GM19467 (cell line): ENCODE measurements at regions not wholly inside any gene's neighbourhood (a gene's known extent, or its start where the extent isn't known, plus 50 kb on each side); places are given as distances from the start of the nearest gene placed in this dataset.
"Not testable (repeated sequence)": the region's sequence is repeated elsewhere in the genome, so short reads cannot be mapped to it uniquely, and the experiment has no call there.

Source experiments
- ATAC-seq: cut with Tn5 transposase; IDR thresholded peaks from one replicate; pipeline ENCODE4 v1.9.1; 2021; ENCODE audit warnings: mild to moderate bottlenecking, moderate library complexity; ENCODE audit not compliant: unreplicated experiment

GRCh38 chr15:81781395-81781794, 264.4 kb downstream of the MEX3B start:
- ATAC-seq = no peak

DNA sequence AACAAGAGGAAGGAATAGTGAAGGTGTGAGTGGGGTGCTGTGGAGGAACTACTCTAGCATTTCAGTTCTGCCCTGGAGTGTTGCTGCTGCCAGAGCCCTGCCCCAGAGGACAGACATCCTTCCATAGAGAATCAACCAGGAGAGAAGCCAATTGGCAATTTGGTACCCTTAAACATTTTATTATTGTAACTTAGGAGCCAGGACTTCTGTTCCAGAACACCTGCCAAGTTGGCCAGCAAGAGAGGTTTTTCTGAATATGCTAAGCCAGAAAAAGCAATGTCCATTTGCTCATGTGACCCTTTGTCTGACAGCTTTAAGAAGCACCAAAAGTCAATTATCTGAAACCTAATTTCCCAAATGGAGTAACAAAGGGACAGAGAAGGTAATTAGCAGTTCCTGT, 264.9 kb downstream of the MEX3B start:
- ATAC-seq = no peak

DNA sequence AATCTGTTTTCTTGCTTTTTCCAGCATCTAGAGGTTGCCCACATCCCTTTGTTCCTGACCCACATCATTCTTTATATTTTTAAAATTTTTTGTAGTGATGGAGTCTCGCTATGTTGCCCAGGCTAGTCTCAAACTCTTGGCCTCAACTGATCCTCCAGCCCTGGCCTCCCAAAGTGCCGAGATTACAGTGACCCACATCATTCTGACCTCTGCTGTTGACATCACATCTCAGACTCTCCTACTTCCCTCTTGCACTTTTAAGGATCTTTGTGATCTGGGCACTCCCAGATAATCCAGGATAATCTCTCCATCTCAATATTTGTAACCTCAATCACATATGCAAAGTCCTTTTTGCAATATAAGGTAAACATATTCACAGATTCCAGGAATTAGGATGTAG, 266.6 kb downstream of the MEX3B start:
- ATAC-seq = no peak

DNA sequence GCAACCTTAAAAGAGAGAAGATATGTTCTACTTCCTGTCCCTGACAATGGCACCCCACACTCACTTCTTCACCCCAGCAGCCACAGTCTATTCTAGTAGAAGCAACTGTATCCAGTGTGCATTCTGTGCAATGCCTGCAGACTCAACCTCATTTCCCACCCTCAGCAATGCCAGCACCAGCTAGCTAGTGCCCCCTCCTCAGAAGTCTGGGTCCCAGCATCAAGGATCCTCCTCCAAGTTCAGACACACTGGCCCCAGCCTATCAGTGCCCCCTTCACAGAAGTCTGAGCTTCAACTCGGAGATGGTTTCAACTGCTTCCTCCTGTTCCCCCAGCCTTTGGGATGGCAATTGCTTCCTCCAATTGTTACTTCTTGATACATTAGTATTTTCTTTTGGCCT, 268.3 kb downstream of the MEX3B start:
- no peak for ATAC-seq

GRCh38 chr15:81776976-81777375, 268.8 kb downstream of the MEX3B start:
- no peak for ATAC-seq

DNA sequence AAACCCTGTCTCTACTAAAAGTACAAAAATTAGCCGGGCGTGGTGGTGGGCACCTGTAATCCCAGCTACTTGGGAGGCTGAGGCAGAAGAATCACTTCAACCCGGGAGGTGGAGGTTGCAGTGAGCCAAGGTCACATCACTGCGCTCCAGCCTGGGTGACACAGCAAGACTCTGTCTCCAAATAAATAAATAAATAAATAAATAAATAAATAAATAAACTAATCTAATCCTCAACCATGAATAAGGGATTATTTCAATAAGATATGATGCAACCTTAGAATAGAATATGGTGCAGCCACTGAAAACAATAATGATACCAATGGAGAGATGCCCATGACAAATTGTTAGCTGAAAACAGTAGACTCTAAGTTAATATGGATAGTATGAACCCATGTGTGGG, 270.0 kb downstream of the MEX3B start:
- ATAC-seq = not testable (repeated sequence)

- ATAC-seq = no peak
These were observed 271.5 kb downstream of the MEX3B start for GRCh38 chr15:81774309-81774708.

DNA sequence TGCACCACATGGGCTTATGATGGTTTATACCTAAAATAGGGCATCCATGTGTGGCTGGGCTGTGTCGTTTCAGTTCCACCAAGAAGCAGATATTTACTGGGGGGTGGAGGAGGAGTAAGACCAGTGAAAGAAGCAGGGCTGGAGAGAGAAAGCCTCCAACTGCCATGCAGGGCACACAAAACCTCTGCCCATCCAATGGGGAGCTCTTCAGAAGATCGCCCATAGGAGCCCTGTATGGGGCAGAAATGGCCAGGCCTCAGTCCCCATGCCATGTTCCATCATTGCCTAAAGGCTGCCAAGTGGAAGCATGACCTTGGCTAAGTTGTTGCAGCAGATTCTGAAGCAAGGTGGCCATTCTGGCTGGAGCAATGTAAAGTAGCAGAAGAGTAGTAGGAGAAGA, 277.0 kb downstream of the MEX3B start:
- ATAC-seq = no peak

DNA sequence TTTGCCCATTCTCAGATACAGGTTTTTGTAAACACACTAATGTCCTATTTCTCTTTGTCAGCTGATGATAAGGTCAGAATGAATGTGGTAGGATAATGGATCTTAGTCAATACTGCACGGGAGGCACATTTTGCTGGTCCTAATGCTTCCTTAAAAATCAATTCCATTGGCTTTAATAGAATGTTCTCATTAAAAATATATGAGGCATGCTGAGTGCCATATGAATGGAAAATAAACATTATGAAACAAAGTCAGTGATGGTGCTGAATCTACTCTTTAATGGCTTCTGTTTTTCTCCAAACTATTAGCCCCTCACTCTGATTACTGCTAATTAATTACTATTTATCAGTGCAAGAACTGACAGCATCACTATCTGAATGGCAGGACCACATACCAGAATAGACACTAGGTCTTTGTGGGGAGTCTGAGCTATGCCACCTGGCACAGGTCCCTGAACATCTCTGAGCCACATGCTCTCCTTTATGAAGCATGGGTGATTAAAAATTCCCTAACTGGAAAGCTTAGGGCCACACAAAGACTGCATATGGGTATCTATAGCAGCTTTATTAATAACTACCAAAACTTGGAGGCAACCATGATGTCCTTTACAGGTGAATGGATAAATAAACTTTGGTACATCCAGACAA, 278.9 kb downstream of the MEX3B start:
- ATAC-seq = no peak

GRCh38 chr15:81765816-81766215, 280.0 kb downstream of the MEX3B start:
- no peak for ATAC-seq

- ATAC-seq = no peak
These were observed 282.5 kb downstream of the MEX3B start for GRCh38 chr15:81763304-81763703.

DNA sequence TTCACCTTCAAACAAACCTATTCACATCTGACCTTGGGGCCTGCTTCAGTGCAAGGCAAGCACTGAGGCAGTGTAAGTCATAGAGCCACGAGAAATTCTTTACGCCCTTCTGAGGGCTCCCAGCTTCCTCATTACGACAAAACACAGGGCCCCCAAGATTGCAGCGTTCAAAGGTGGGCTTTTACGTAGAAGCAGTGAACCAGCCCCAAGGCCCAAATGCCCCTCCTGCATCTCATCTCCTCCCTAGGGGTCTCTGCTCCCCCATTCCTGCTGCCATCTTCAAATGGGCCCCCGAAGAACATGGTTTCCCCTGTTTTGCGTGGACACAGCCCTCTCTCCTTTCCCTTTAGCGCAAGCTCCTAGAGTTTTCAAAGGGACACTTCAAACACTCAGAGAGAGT, 285.1 kb downstream of the MEX3B start:
- ATAC-seq = no peak

GRCh38 chr15:81758818-81759284, 287.0 kb downstream of the MEX3B start:
- no peak for ATAC-seq

DNA sequence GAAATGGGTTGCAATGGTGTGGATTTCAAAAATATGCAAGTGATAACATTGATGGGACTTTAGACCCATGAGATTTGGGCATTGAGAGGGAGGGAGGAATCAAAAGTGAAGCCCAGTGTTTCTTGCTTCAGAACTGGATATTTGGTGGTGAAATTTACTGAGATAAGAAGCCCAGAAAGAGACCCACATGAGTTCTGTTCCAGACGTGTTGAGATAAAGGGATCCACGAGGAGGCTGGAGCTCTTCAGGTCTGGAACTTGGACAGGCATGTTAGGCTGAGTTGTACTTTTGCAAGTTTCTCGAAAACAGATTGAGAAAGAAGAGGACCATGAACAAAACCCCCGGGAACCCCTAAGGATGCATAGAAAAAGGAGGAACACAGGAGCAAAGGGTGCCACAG, 290.2 kb downstream of the MEX3B start:
- no peak for ATAC-seq

DNA sequence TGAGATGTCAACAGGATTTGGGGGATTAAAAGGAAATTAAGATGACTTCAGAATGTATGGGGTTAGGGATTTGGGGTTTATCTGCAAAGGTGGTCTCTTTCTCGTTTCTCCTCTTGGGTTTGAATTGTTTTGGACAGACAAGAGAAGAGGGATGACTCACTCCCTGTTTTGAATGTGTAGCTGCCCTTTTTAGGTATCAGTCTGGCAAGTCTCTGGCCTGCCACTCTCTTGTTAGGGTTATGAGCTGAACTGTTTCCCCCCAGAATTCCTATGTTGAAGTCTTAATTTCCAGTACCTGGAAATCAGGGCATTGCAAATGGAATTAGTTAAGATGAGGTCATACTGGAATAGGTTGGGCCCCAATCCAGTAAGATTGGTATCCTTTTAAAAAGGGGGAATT, 291.7 kb downstream of the MEX3B start:
- ATAC-seq = no peak

DNA sequence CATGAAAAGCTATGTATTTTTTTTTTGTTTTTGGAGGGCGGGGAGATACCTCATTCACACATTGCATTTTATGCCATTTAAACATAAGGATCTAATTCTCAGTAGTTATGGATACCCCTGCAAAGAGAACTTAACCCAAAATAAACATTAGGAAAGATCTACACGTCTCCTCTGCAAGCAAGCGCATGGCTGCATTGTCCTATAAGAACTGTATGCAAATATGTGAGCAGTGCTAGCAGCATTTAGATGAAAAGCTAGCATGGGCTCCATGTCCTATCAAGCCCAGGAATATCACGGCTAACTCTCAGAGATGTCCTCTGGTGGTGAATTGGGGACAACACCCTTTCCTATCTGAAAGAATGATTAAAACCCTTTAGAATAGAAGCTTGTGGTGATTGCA, 292.8 kb downstream of the MEX3B start:
- ATAC-seq = no peak

GRCh38 chr15:81752546-81752942, 293.3 kb downstream of the MEX3B start:
- ATAC-seq = no peak

DNA sequence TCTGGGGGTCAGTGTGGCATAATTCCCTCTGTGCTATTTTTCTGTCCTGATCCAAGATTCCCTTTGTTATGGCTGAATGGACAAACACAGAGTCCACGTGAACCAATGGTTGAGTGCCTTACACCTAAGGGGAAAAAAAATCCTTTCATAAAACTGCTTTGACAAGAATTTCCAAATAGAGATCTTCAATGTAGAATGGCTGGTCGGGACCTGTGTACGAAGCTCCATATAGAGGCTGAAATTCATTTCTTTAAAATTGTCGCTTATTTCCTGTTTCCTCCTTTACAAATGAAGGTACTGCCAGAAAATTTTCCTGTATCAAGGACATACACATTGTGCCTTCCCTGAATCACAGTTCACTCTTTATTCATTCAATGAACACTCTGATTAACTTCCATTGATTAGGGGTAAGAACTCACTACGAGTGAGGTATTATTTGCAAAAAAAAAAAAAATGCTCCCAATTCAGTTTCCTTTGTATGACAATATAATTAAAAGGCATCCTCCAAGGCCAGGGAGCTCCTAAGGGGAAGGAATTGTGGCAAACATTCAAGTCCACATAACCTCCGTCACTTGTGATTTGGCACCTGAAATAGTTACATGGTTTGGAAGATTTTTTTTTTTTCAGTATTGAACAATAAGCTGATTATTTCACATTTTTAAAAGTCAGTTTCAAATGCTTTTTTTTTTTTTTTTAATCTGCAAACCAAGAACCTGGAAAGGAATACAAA, 293.8 kb downstream of the MEX3B start:
- ATAC-seq = no peak

GRCh38 chr15:81751256-81751655, 294.6 kb downstream of the MEX3B start:
- ATAC-seq = no peak

DNA sequence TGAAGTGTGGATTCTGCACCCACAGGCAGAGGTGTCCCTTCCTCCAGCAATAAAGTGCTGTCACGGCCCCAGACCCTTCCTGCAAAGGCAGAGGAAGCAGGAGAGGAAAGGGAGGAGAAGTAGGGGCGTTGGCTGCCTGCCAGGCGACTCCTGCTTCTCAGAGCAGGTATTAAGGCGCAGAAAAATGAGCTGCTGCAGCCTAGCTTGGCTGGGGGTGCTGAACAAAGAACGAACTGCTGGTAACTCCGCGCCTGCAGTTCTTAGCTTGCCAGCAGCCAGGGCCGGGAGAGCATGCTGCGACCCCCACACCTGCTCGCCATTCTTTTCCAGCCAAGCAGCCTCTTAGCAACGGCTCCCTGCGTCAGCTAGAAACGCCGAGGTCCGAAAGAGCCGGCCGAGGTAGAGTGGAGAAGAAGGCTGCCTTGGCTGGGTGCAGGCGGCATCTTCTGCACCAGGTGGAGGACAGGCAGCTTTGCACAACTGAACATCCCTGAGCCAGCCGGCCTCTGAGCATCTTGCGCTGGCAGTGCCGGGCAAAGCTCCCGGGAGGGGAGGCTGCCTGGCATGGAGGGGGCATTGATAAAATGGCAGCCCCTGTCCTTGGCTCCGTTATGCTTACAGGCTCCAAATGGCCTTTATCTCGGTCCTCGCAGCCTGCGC, 296.0 kb downstream of the MEX3B start:
- no peak for ATAC-seq

GRCh38 chr15:81747482-81747881, 298.3 kb downstream of the MEX3B start:
- no peak for ATAC-seq

DNA sequence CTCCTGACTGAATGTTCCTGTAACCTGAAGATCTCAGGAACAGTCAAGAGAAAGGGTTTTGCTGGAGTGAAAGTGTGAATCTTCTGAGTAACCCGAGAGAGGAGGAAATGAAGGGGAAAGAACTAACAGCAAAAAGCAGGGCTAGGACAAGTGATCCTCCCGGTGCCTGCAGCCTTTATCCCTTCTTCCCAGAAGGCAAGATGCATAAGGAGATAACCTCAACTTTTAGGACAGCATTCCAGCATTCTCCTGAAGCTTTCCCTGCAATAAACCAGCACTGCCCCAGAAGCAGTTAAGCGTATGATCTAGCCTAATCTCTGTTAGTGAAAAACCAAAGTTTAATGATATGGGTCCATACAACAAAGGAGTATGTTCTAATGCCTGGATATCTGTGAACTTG, 298.8 kb downstream of the MEX3B start:
- ATAC-seq = no peak
